ENCODE measurements at regions not wholly inside any gene's neighbourhood (a gene's known extent, or its start where the extent isn't known, plus 50 kb on each side); places are given as distances from the start of the nearest gene placed in this dataset.

- Mint-ChIP-seq H3K36me3 (no peaks in the 10 kb centered on the region), H3K4me1 (no peaks in the 10 kb centered on the region), H3K27ac (no peak overlapping the region), H3K9me3 (peaks cover 0 to 2% (median 0%) of the 10 kb centered on the region in 8 donors), H3K27me3 (peaks cover 0 to 5% of the 10 kb centered on the region in 2 donors), H3K4me3 (no peak overlapping the region)
- no peak for DNase-seq
- no peaks in the 10 kb centered on the region for H3K27me3 ChIP-seq (ENCODE audit: insufficient read depth, low read length)
- ChIA-PET POLR2A (ENCODE audit: partially characterized antibody) (no interaction called here), CTCF (ENCODE audit: partially characterized antibody) (no interaction called here)
- intact Hi-C loops (cut with micrococcal nuclease): no loop called here
- no peaks in the 10 kb centered on the region for H3K9me3 ChIP-seq (ENCODE audit: control insufficient read depth in 1 of 2, low read length in 2 of 2)
- H3K36me3 ChIP-seq (ENCODE audit: insufficient read depth, low read length): no peaks in the 10 kb centered on the region
- no peaks in the 10 kb centered on the region for H3K4me1 ChIP-seq (ENCODE audit: insufficient read depth, low read length)
- no peak overlapping the region for H3K4me3 ChIP-seq (ENCODE audit: low read length in 2 of 2)
- H3K27ac ChIP-seq (ENCODE audit: low read depth, low read length): no peak overlapping the region
Observed at GRCh38 chr1:76786222-76786621, 81.1 kb upstream of the ST6GALNAC5 start.

- CTCF ChIA-PET (ENCODE audit: partially characterized antibody): no interaction called here
Observed at GRCh38 chr1:76793594-76793993, 73.7 kb upstream of the ST6GALNAC5 start.

DNA sequence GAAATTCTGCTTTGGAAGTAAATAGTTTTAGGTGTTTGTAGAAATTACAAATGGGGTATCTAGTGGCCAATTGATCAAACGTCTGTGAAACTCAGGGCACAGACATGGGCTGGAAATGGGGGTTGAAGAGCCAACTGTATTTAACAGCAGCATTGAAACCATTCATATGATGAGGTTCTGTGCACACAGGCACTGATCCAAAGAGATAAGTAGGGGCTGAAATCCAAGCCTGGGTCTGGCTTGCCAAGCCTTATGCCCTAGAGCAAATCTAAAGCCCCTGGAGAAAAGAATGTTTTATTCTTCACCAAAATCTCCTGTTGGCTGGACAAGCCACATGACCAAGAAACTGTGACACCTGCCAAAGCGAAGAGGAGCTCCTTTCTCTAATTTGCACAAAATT, 67.6 kb upstream of the ST6GALNAC5 start:
- Histone ChIP-seq H3K27ac (ENCODE audit: low read depth, low read length) (no peak overlapping the region), H3K9me3 (ENCODE audit: control insufficient read depth in 1 of 2, low read length in 2 of 2) (no peaks in the 10 kb centered on the region), H3K27me3 (ENCODE audit: insufficient read depth, low read length) (no peaks in the 10 kb centered on the region), H3K4me1 (ENCODE audit: insufficient read depth, low read length) (no peaks in the 10 kb centered on the region), H3K36me3 (ENCODE audit: insufficient read depth, low read length) (no peaks in the 10 kb centered on the region), H3K4me3 (ENCODE audit: low read length in 2 of 2) (no peak overlapping the region)
- CTCF ChIA-PET (ENCODE audit: partially characterized antibody): no interaction called here
- no peak overlapping the region for H3K4me3 Mint-ChIP-seq
- no peaks in the 10 kb centered on the region for H3K36me3 Mint-ChIP-seq
- no peaks in the 10 kb centered on the region for H3K27me3 Mint-ChIP-seq
- no peak overlapping the region for H3K27ac Mint-ChIP-seq
- H3K9me3 Mint-ChIP-seq: peaks cover 0 to 3% (median 0%) of the 10 kb centered on the region in 8 donors
- no peak for DNase-seq
- H3K4me1 Mint-ChIP-seq: no peaks in the 10 kb centered on the region
- POLR2A ChIA-PET (ENCODE audit: partially characterized antibody): no interaction called here
- intact Hi-C loops (cut with micrococcal nuclease): no loop called here

More at GRCh38 chr1:76793594-76793993, 73.7 kb upstream of the ST6GALNAC5 start:
- Mint-ChIP-seq H3K36me3 (no peaks in the 10 kb centered on the region), H3K27me3 (peaks cover 1 to 4% of the 10 kb centered on the region in 2 donors), H3K9me3 (peaks cover 0 to 3% (median 0%) of the 10 kb centered on the region in 8 donors), H3K4me3 (no peak overlapping the region), H3K4me1 (no peaks in the 10 kb centered on the region), H3K27ac (no peak overlapping the region)
- H3K9me3 ChIP-seq (ENCODE audit: control insufficient read depth in 1 of 2, low read length in 2 of 2): no peaks in the 10 kb centered on the region
- H3K27ac ChIP-seq (ENCODE audit: low read depth, low read length): no peak overlapping the region
- no peaks in the 10 kb centered on the region for H3K36me3 ChIP-seq (ENCODE audit: insufficient read depth, low read length)
- POLR2A ChIA-PET (ENCODE audit: partially characterized antibody): no interaction called here
- H3K4me1 ChIP-seq (ENCODE audit: insufficient read depth, low read length): no peaks in the 10 kb centered on the region
- H3K27me3 ChIP-seq (ENCODE audit: insufficient read depth, low read length): no peaks in the 10 kb centered on the region
- intact Hi-C loops (cut with micrococcal nuclease): no loop called here
- DNase-seq: no peak
- no peak overlapping the region for H3K4me3 ChIP-seq (ENCODE audit: low read length in 2 of 2)

DNA sequence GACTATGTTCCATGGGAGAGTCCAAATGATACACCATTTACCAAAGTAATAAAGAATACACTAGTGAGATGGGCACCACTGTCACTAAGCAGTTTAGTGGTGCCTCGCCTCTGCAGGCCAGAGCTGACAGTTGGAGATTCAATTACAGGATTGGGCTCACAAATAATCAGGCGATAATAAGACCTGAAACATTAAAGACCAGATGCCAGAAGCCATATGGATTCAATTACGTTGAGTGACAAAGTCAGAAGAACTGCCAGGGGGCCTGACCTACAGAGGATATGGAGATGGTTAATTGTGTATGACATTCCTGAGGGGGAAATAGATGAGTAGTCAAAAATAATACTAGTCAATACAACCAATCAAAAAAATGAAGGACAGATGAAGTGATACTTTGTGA, 65.2 kb upstream of the ST6GALNAC5 start:
- Histone ChIP-seq H3K9me3 (ENCODE audit: control insufficient read depth in 1 of 2, low read length in 2 of 2) (no peaks in the 10 kb centered on the region), H3K36me3 (ENCODE audit: insufficient read depth, low read length) (no peaks in the 10 kb centered on the region), H3K4me3 (ENCODE audit: low read length in 2 of 2) (no peak overlapping the region), H3K27me3 (ENCODE audit: insufficient read depth, low read length) (no peaks in the 10 kb centered on the region), H3K4me1 (ENCODE audit: insufficient read depth, low read length) (no peaks in the 10 kb centered on the region), H3K27ac (ENCODE audit: low read depth, low read length) (no peak overlapping the region)
- no peaks in the 10 kb centered on the region for H3K36me3 Mint-ChIP-seq
- intact Hi-C loops (cut with micrococcal nuclease): no loop called here
- CTCF ChIA-PET (ENCODE audit: partially characterized antibody): no interaction called here
- H3K27me3 Mint-ChIP-seq: no peaks in the 10 kb centered on the region
- no peak overlapping the region for H3K27ac Mint-ChIP-seq
- no peaks in the 10 kb centered on the region for H3K4me1 Mint-ChIP-seq
- POLR2A ChIA-PET (ENCODE audit: partially characterized antibody): no interaction called here
- H3K9me3 Mint-ChIP-seq: peaks cover 0 to 3% (median 0%) of the 10 kb centered on the region in 8 donors
- no peak for DNase-seq
- H3K4me3 Mint-ChIP-seq: no peak overlapping the region

DNA sequence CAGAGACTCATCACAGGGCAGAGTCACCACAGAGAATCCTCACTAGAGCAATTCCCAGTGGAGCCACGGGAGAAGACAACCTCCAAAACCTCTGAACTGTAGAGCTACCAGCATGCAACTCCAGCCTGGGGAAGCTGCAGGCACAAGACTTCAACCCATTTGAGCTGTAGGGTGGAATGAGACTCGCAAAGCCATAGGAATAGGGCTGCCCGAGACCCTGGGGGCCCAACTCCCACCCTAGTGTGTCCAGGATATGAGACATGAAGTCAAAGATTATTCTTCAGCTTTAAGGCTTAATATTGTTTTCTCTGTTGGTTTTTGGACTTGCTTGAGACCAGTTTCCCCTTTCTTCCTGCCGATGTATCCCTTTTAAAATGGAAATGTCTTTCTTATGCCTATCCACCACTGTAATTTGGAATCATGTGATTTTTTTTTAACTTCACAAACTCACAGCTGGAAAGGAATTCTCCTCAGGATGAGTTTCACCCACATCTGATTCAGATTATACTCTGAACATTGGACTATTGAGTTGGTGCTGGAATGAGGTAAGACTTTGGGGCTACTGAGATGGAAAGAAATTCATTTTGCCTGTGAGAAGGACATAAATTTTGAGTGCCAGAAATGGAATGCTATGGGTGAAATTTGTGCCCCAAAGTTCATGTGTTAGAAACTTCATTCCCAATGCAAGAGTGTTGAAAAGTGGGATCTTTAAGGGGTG, 59.6 kb upstream of the ST6GALNAC5 start:
- Histone ChIP-seq H3K9me3 (ENCODE audit: control insufficient read depth in 1 of 2, low read length in 2 of 2) (no peaks in the 10 kb centered on the region), H3K4me3 (ENCODE audit: low read length in 2 of 2) (no peak overlapping the region), H3K27ac (ENCODE audit: low read depth, low read length) (no peak overlapping the region), H3K27me3 (ENCODE audit: insufficient read depth, low read length) (no peaks in the 10 kb centered on the region), H3K36me3 (ENCODE audit: insufficient read depth, low read length) (no peaks in the 10 kb centered on the region), H3K4me1 (ENCODE audit: insufficient read depth, low read length) (no peaks in the 10 kb centered on the region)
- Mint-ChIP-seq H3K9me3 (peaks cover 0 to 4% (median 0%) of the 10 kb centered on the region in 8 donors), H3K27me3 (peaks cover 0 to 2% of the 10 kb centered on the region in 2 donors), H3K4me1 (no peaks in the 10 kb centered on the region), H3K36me3 (no peaks in the 10 kb centered on the region), H3K4me3 (no peak overlapping the region), H3K27ac (no peak overlapping the region)
- POLR2A ChIA-PET (ENCODE audit: partially characterized antibody): no interaction called here
- intact Hi-C loops (cut with micrococcal nuclease): no loop called here
- DNase-seq: no peak
- CTCF ChIA-PET (ENCODE audit: partially characterized antibody): no interaction called here

Data from CD4-positive, alpha-beta memory T cell (primary cell).